HUES48 (cell line): ENCODE measurements at regions not wholly inside any gene's neighbourhood (a gene's known extent, or its start where the extent isn't known, plus 50 kb on each side); places are given as distances from the start of the nearest gene placed in this dataset.
"Not testable (repeated sequence)": the region's sequence is repeated elsewhere in the genome, so short reads cannot be mapped to it uniquely, and the experiment has no call there.

ENCODE experiments used
- H3K27ac ChIP-seq: one replicate; pipeline ENCODE4 v1.7.0; 2013; ENCODE audit warnings: low read depth, low read length, inconsistent platforms
- H3K27me3 ChIP-seq: 2 replicates; pipeline ENCODE4 v1.6.1; 2013; ENCODE audit warnings: mild to moderate bottlenecking, low read length; ENCODE audit not compliant: control insufficient read depth, insufficient read depth
- H3K36me3 ChIP-seq: 2 replicates; pipeline ENCODE4 v1.6.1; 2013; ENCODE audit warnings: low read length; ENCODE audit not compliant: control insufficient read depth, insufficient read depth
- H3K4me1 ChIP-seq: 2 replicates; pipeline ENCODE4 v1.6.1; 2013; ENCODE audit warnings: mild to moderate bottlenecking, low read length; ENCODE audit not compliant: control insufficient read depth, insufficient read depth
- H3K4me3 ChIP-seq: 2 replicates; pipeline ENCODE4 v1.5.1; 2013; ENCODE audit warnings: mild to moderate bottlenecking, low read depth, low read length
- H3K9ac ChIP-seq: 2 replicates; pipeline ENCODE4 v1.6.1; 2013; ENCODE audit warnings: mild to moderate bottlenecking, low read depth, low read length, moderate library complexity
- H3K9me3 ChIP-seq: 2 replicates; pipeline ENCODE4 v1.6.1; 2013; ENCODE audit warnings: low read length; ENCODE audit not compliant: control insufficient read depth, insufficient read depth

DNA sequence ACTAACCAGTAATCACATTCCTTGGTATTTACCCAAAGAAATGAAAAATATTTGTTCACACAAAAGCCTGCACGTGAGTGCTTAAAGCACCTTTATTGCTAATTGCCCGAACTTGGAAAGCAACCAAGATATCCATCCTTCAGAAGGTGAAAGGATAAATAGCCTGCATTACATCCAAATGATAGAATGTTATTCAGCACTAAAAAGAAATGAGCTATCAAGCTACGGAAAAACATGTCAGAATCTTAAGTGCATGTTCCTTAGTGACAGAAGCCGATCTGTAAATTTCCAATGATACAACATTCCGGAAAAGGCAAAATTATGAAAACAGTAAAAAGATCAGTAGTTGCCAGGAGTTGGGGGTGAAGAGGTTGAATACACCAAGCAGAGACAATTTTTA lies 672.4 kb downstream of the TRIB2 start:
- not testable (repeated sequence) for H3K9me3 ChIP-seq, H3K27me3 ChIP-seq, H3K9ac ChIP-seq, H3K36me3 ChIP-seq, H3K27ac ChIP-seq, H3K4me3 ChIP-seq, H3K4me1 ChIP-seq

DNA sequence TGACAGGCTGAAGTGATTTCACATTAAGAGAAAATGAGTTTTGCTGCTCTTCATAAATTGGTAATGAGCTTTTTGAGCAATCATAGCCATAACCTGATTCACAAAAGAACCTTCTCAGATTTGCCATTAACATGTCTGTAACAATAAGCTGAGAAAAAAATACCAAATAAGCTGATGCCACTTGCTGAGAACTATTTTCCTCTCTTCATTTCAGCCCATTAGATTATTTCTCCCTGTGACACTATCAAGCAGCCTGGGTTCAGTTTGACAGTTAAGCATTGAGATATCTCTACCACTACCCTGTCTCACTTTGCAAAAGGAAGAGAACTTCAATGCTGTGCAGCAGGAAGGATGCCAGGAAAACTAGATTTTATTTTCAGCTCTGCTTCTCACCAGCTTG lies 673.9 kb downstream of the TRIB2 start:
- H3K4me1 ChIP-seq: no peaks in the 10 kb centered on the region
- H3K36me3 ChIP-seq: no peaks in the 10 kb centered on the region
- H3K4me3 ChIP-seq: no peak overlapping the region
- no peak overlapping the region for H3K9ac ChIP-seq
- no peaks in the 10 kb centered on the region for H3K27me3 ChIP-seq
- H3K27ac ChIP-seq: no peak overlapping the region
- no peaks in the 10 kb centered on the region for H3K9me3 ChIP-seq

DNA sequence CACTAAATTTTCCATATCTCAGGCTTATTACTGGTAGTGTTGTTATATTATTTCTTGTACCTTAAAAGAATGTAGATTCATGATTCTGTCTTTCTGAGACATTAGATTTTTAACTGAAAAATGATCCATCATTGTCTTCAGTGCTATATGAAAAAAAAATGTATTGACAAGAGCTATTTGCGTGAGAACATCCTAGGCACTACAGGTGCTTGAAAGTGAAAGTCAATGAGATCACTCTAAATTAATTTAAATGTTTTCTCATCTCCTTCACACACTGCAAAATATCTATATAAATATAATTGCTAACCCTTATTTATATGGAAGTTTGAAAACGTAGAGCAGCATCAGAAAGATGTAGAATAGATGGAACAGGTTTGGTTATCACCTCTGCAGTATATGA lies 684.6 kb downstream of the TRIB2 start:
- Histone ChIP-seq H3K9ac (no peak overlapping the region), H3K27ac (no peak overlapping the region), H3K4me1 (no peaks in the 10 kb centered on the region), H3K9me3 (peaks cover 6% of the 10 kb centered on the region; the same call in 1 of the 2 replicates), H3K4me3 (no peak overlapping the region), H3K27me3 (no peaks in the 10 kb centered on the region), H3K36me3 (no peaks in the 10 kb centered on the region)

DNA sequence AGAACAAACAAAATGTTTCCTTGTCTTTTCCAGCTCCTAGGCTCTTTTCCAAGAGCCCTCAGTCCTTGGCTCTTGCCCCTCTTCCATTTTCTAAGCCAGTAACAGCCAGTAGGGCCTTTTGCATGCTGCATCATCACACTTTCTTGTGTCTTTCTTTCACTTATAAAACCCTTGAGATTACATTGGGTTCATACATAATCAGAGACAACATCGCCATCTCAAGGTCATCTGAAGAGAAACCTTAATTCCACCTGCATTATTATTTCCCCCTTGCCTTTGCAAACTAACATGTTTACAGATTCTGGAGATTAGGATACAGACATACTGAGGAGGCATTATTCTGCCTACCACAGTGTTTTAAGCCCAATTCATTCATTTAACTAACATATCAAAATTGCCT lies 697.3 kb downstream of the TRIB2 start:
- no peaks in the 10 kb centered on the region for H3K9me3 ChIP-seq

DNA sequence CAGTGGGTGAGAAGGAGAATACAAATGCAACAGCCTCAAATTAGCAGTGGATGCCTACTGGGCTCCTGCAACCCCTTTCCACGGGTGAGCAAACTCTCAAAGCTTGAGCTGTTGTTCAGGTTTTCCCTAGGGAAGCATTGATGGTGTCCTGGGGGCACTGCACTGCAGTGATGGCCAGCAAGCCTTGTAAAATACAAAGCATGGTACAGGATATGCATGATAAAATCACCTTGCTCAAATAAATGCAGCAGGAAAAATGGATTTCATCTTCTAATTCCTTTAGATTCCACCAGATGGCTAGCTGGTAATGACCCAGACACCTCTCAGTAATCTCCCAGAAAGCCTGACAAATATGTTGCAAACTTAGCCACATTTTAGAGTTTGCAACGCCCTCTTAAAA lies 698.2 kb downstream of the TRIB2 start:
- H3K36me3 ChIP-seq: no peaks in the 10 kb centered on the region
- H3K4me3 ChIP-seq: no peak overlapping the region
- H3K4me1 ChIP-seq: no peaks in the 10 kb centered on the region
- no peaks in the 10 kb centered on the region for H3K27me3 ChIP-seq
- H3K27ac ChIP-seq: no peak overlapping the region
- no peaks in the 10 kb centered on the region for H3K9me3 ChIP-seq
- no peak overlapping the region for H3K9ac ChIP-seq

More for the DNA sequence above, 697.3 kb downstream of the TRIB2 start:
- H3K27me3 ChIP-seq: no peaks in the 10 kb centered on the region
- no peaks in the 10 kb centered on the region for H3K4me1 ChIP-seq
- no peak overlapping the region for H3K4me3 ChIP-seq
- H3K27ac ChIP-seq: no peak overlapping the region
- H3K9ac ChIP-seq: no peak overlapping the region
- H3K36me3 ChIP-seq: no peaks in the 10 kb centered on the region

DNA sequence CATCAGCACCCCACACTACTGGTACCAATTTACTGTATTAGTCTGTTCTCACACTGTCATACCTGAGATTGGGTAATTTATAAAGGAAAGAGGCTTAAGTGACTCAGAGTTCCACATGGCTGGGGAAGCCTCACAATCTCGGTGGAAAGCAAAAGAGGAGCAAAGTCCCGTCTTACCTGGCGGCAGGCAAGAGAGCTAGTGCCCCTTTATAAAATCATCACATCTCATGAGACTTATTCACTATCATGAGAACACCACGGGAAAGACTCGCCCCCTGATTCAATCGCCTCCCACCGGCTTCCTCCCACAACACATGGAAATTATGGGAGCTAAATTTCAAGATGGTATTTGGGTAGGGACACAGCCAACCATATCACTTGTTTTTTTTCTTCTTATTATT lies 717.2 kb downstream of the TRIB2 start:
- Histone ChIP-seq H3K4me1 (no peaks in the 10 kb centered on the region), H3K9me3 (peaks cover 3% of the 10 kb centered on the region; the same call in 1 of the 2 replicates), H3K4me3 (no peak overlapping the region), H3K27ac (no peak overlapping the region), H3K36me3 (no peaks in the 10 kb centered on the region), H3K9ac (no peak overlapping the region), H3K27me3 (no peaks in the 10 kb centered on the region)

DNA sequence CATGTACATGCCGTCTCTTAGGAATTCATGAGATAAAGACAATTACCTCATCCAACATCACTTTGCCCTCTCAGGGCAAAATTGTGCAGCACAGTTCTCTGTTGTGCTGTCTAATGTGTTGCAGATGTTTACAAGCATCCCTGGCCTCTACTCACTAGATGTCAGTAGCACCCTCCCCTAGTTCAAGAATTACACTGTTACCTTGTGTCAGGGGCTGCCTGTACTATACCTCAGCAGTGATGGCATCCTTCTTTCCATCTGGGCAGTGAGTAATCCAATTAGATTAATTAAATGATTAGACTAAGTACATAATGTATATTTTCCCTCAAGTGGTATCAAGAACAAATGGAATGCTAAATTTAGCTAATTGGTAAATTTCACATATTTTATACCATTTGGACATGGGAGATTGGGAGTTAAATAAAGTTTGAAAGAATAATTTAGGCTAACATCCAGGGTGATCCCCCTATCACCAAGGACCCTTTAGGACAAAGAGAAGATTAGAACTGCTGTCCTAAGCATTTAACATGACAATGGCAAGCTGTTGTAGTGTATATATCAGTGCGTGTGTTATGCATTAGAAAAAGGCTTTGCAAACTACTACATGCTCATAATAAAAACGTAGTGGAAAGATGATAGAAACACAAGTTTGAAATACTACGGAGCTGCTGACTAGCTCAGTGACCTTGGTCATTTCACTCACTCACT lies 727.0 kb downstream of the TRIB2 start:
- H3K9ac ChIP-seq, H3K27me3 ChIP-seq, H3K36me3 ChIP-seq, H3K4me3 ChIP-seq, H3K4me1 ChIP-seq, H3K9me3 ChIP-seq, H3K27ac ChIP-seq: not testable (repeated sequence)

DNA sequence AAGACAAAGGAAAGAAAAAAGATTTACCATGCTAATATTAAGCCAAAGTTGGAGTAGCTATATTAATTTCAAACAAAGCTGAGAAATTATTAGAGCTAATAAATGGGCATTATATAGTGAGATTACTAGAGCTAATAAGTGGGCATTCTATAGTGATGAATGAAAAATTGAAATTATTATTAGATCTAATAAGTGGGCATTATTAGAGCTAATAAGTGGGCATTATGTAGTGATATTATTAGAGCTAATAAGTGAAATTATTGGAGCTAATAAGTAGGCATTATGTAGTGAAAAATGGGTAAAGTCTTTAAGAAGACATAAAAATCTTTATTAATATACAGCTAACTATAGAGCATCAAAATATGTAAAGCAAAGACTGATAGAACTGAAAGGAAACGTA lies 745.7 kb downstream of the TRIB2 start:
- no peaks in the 10 kb centered on the region for H3K36me3 ChIP-seq
- no peaks in the 10 kb centered on the region for H3K9me3 ChIP-seq
- H3K27me3 ChIP-seq: no peaks in the 10 kb centered on the region
- H3K4me3 ChIP-seq: no peak overlapping the region
- no peak overlapping the region for H3K27ac ChIP-seq
- no peak overlapping the region for H3K9ac ChIP-seq
- peaks cover 3% of the 10 kb centered on the region; the same call in 1 of the 2 replicates for H3K4me1 ChIP-seq

DNA sequence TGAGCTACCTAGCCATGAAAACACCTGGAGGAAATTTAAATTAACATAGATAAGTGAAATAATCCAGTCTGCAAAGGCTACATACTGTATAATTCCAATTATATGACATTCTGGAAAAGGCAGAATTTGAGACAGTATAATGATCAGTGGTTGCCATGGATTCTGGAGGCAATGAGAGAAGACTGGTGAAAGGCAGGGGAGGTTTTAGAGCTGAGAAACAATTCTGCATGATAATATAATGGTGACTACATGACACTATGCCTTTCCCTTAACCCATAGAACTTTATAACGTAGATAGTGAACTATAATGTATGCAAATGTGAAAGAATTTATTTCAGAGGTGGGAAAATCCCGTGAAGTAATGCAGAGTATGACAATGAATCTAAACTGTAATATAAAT lies 749.3 kb downstream of the TRIB2 start:
- H3K4me1 ChIP-seq: peaks cover 3% of the 10 kb centered on the region; the same call in 1 of the 2 replicates
- no peaks in the 10 kb centered on the region for H3K36me3 ChIP-seq
- no peaks in the 10 kb centered on the region for H3K27me3 ChIP-seq
- H3K9ac ChIP-seq: no peak overlapping the region
- H3K27ac ChIP-seq: no peak overlapping the region
- no peaks in the 10 kb centered on the region for H3K9me3 ChIP-seq
- H3K4me3 ChIP-seq: no peak overlapping the region

DNA sequence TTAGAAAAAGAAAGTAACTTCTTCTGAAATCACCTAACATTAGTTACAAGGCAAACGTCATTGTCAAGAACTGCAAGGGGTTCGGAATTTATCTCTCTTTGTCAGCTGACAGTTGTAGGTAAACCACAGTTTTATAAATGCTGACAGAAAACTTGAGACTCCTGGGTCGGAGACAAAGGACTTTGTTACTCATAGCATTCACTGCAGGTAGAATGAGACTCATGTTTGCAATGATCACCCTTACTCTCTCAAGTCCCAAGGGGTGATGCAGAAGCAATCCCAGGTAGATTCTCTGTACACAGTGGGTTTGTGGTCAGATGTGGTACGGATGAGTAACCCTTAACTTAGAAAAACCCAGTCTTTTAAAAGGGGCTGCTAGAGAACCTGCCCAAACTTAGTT lies 757.8 kb downstream of the TRIB2 start:
- H3K9ac ChIP-seq: no peak overlapping the region
- no peaks in the 10 kb centered on the region for H3K27me3 ChIP-seq
- H3K4me1 ChIP-seq: no peaks in the 10 kb centered on the region
- peaks cover 6% of the 10 kb centered on the region; the same call in 1 of the 2 replicates for H3K9me3 ChIP-seq
- no peaks in the 10 kb centered on the region for H3K36me3 ChIP-seq
- H3K4me3 ChIP-seq: no peak overlapping the region
- H3K27ac ChIP-seq: no peak overlapping the region

DNA sequence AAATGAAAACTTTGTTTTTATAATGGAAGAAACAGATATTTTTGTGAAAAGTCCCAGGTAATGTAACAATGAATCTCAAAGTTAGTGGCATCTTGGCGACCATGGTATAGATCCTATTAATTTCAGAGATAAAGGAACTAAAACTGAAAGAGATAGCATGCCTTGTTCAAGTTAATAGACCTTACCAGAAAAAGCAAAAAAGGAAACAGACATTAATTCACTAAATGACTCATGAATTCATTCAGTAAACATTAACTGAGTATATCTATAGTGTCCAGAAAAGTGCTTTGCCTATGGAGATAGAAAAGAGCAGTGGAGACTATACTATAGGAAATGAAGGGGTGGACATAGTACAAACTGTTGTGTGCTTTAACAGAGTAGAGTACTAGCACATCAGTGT lies 763.3 kb downstream of the TRIB2 start:
- H3K27ac ChIP-seq: no peak overlapping the region
- no peak overlapping the region for H3K4me3 ChIP-seq
- no peaks in the 10 kb centered on the region for H3K27me3 ChIP-seq
- H3K4me1 ChIP-seq: no peaks in the 10 kb centered on the region
- peaks cover 6% of the 10 kb centered on the region; the same call in 1 of the 2 replicates for H3K9me3 ChIP-seq
- H3K36me3 ChIP-seq: no peaks in the 10 kb centered on the region
- no peak overlapping the region for H3K9ac ChIP-seq
